Lower leg skin (tissue), 4 donors: ENCODE measurements at regions not wholly inside any gene's neighbourhood (a gene's known extent, or its start where the extent isn't known, plus 50 kb on each side); places are given as distances from the start of the nearest gene placed in this dataset.

ENCODE experiments used
- DNase-seq, 2 donors: peaks; one replicate each; pipeline ENCODE4 v3.0.0-alpha.2; 2019; ENCODE audit warnings: low spot score in 2 of 2
- H3K4me3 ChIP-seq: fragments of 200-600 bp; sonication (generic); 2 replicates; pipeline ENCODE4 v1.5.1; 2017; ENCODE audit warnings: mild to moderate bottlenecking, low read depth; ENCODE audit not compliant: poor library complexity, severe bottlenecking
- POLR2A ChIP-seq, 2 donors: fragments of 450-650 bp; IDR thresholded peaks; one replicate each; pipeline ENCODE4 v1.6.1; 2016 to 2017; ENCODE audit warnings: antibody characterized with exemption in 2 of 2, mild to moderate bottlenecking in 1 of 2, moderate library complexity in 1 of 2
- WGBS, 2 donors: methylation state at CpG; one replicate each; pipeline ENCODE4 v1.1.5; 2018; 5-methylcytosine and 5-hydroxymethylcytosine counted together
- intact Hi-C: fragments of 100-400 bp; cut with DNase I; formaldehyde crosslinking; loops from one replicate; pipeline ENCODE4 v1.15.0; 2023; ENCODE audit warnings: low total_unique reads
- TF ChIP-seq, protein P1 (sequence below), 3 donors: fragments of 450-650 bp; IDR thresholded peaks; one replicate each; pipeline ENCODE4 v1.5.1; 2016; ENCODE audit warnings: antibody characterized with exemption in 3 of 3, mild to moderate bottlenecking in 3 of 3, moderate library complexity in 2 of 3

- intact Hi-C loops: no loop called here
- DNase-seq: no peak
- H3K4me3 ChIP-seq: no peak overlapping the region
- TF ChIP-seq, protein P1, sequence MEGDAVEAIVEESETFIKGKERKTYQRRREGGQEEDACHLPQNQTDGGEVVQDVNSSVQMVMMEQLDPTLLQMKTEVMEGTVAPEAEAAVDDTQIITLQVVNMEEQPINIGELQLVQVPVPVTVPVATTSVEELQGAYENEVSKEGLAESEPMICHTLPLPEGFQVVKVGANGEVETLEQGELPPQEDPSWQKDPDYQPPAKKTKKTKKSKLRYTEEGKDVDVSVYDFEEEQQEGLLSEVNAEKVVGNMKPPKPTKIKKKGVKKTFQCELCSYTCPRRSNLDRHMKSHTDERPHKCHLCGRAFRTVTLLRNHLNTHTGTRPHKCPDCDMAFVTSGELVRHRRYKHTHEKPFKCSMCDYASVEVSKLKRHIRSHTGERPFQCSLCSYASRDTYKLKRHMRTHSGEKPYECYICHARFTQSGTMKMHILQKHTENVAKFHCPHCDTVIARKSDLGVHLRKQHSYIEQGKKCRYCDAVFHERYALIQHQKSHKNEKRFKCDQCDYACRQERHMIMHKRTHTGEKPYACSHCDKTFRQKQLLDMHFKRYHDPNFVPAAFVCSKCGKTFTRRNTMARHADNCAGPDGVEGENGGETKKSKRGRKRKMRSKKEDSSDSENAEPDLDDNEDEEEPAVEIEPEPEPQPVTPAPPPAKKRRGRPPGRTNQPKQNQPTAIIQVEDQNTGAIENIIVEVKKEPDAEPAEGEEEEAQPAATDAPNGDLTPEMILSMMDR (IDR thresholded peaks at IDR 0.05): no peak
- no peak for TF ChIP-seq POLR2A (IDR thresholded peaks at IDR 0.05)
- WGBS, 2 donors: 86 to 89% methylated on average over 3 of the region's 3 CpGs
Observed at GRCh38 chr12:125201090-125201489, 135.9 kb downstream of the AACS start.

DNA sequence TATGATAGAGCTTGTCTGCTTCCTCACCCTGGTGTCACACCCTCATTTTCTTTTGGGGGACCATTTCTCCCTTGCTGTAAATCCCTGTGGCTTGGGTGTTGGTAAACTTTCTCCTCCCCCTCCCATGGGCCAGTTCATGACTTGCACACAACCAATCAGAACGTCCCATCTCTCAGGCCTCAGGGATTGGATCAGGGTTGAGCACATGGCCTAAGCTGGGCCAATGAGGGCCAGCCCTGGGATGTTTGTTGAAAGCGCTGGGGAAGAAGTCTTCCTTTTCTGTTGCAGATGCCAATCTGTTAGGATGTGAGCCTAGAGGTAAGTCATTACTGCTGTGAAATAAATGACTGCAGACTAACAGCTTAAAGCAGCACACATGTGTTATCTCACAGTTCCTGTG is 136.7 kb downstream of the AACS start:
- 78 to 79% methylated on average over 2 of the region's 2 CpGs for WGBS, 2 donors
- TF ChIP-seq, protein P1 (IDR thresholded peaks at IDR 0.05): no peak
- TF ChIP-seq POLR2A (IDR thresholded peaks at IDR 0.05): no peak
- no peak for DNase-seq
- no peak overlapping the region for H3K4me3 ChIP-seq
- intact Hi-C loops: no loop called here

- 83 to 100% methylated on average over 1 of the region's 1 CpG for WGBS, 2 donors
- no peak for DNase-seq
- intact Hi-C loops: no loop called here
- TF ChIP-seq, protein P1 (IDR thresholded peaks at IDR 0.05): no peak
- TF ChIP-seq POLR2A (IDR thresholded peaks at IDR 0.05): no peak
- H3K4me3 ChIP-seq: no peak overlapping the region
Observed at GRCh38 chr12:125202421-125202820, 137.2 kb downstream of the AACS start.

DNA sequence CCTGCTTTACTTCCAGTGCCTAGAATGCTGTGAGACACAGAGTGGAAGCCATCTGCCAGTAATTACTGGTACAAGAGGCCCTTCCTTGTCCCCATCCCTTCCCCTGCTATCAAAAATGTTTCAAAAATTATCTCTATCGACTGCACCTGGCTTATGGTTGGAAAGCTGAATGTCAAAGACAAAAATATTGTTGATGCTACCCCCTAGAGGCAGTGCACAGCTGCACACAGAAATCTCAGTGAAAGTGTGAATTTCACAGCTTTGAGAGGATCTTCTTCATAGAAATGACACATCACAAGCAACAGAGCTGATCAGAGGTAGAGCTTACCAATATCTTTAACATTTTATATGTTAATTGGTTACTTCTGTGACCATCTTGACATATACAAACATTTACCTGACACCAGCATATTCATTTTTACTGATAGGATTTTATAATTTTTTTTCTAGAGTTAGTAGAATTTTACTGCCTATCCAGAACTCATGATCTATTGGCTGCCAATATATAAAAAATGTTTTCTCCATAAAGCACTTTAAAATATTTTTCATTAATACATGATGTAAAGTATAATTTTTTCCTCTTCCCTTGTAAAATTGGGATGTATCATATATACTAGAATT is 138.0 kb downstream of the AACS start:
- no peak for TF ChIP-seq POLR2A (IDR thresholded peaks at IDR 0.05)
- TF ChIP-seq, protein P1 (IDR thresholded peaks at IDR 0.05): no peak
- intact Hi-C loops: no loop called here
- WGBS, 2 donors: 8 to 19% methylated on average over 1 of the region's 1 CpG
- no peak overlapping the region for H3K4me3 ChIP-seq
- no peak for DNase-seq

GRCh38 chr12:125205386-125205785 is 140.2 kb downstream of the AACS start:
- DNase-seq: no peak
- H3K4me3 ChIP-seq: no peak overlapping the region
- intact Hi-C loops: no loop called here
- WGBS, 2 donors: 60 to 66% methylated on average over 3 to 5 of the region's 5 CpGs
- TF ChIP-seq POLR2A (IDR thresholded peaks at IDR 0.05): no peak
- TF ChIP-seq, protein P1 (IDR thresholded peaks at IDR 0.05): no peak

GRCh38 chr12:125206711-125207110 is 141.5 kb downstream of the AACS start:
- no peak for DNase-seq
- 73 to 76% methylated on average over 9 of the region's 9 CpGs for WGBS, 2 donors
- TF ChIP-seq, protein P1 (IDR thresholded peaks at IDR 0.05): no peak
- TF ChIP-seq POLR2A (IDR thresholded peaks at IDR 0.05): no peak
- H3K4me3 ChIP-seq: no peak overlapping the region
- intact Hi-C loops: no loop called here
